HFF-Myc (cell line): ENCODE measurements at regions not wholly inside any gene's neighbourhood (a gene's known extent, or its start where the extent isn't known, plus 50 kb on each side); places are given as distances from the start of the nearest gene placed in this dataset.

Experiments used
- DNase-seq: peaks from one replicate; pipeline ENCODE4 v3.0.0-alpha.2; 2011; ENCODE audit warnings: low read depth; ENCODE audit errors: extremely low read depth
- H3K4me3 ChIP-seq: replicated peaks from 2 replicates; pipeline ENCODE4 v1.5.1; 2011; ENCODE audit warnings: low read depth, mild to moderate bottlenecking, control low read depth, low read length
- TF ChIP-seq, protein P1 (sequence below): IDR thresholded peaks from 2 replicates; pipeline ENCODE4 v1.5.1; 2012; ENCODE audit warnings: mild to moderate bottlenecking, low read depth, low read length, control low read depth; ENCODE audit errors: missing control alignments

- DNase-seq: no peak
- H3K4me3 ChIP-seq: no peak overlapping the region
- TF ChIP-seq, protein P1, sequence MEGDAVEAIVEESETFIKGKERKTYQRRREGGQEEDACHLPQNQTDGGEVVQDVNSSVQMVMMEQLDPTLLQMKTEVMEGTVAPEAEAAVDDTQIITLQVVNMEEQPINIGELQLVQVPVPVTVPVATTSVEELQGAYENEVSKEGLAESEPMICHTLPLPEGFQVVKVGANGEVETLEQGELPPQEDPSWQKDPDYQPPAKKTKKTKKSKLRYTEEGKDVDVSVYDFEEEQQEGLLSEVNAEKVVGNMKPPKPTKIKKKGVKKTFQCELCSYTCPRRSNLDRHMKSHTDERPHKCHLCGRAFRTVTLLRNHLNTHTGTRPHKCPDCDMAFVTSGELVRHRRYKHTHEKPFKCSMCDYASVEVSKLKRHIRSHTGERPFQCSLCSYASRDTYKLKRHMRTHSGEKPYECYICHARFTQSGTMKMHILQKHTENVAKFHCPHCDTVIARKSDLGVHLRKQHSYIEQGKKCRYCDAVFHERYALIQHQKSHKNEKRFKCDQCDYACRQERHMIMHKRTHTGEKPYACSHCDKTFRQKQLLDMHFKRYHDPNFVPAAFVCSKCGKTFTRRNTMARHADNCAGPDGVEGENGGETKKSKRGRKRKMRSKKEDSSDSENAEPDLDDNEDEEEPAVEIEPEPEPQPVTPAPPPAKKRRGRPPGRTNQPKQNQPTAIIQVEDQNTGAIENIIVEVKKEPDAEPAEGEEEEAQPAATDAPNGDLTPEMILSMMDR: no peak
These were observed 1383.0 kb upstream of the C9orf72 start for GRCh38 chr9:28956116-28956880.

DNA sequence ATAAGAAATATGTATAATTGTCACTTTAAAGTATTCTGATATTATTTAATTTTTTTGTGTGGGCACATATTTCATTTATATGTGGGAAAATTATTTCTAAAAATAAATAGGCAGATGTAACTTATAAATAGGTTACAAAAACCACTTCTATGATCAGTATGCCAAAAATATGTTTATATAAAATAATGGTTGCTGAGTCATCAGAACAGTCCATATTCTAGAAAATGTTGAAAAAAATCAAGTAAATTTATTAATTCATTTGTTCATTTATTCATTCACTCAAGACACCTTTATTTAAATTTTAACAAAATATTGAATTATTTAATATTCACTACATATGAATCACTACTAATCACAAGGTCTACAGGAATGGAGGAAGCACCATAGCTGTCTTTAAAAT, 1387.3 kb upstream of the C9orf72 start:
- no peak for DNase-seq
- no peak overlapping the region for H3K4me3 ChIP-seq
- TF ChIP-seq, protein P1: no peak

DNA sequence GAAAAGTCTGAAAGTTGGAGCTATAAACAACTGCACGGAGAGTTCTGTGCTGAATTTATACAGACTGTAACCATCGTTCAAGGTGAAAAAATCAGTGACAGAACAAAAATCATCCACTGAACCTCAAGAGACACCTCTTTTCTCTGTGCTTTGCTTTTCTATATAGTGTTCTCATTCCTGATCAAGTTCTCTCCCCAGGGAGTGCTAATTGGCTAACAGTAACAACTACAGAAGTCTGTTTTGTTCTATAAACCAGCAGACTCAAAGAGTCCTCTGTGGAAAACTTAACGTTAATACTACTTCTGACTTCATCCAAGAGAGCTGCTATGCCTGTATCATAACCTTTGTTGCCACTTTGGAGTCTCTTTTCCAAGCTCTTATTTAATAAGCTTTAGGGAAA, 1388.3 kb upstream of the C9orf72 start:
- TF ChIP-seq, protein P1: no peak
- H3K4me3 ChIP-seq: no peak overlapping the region
- DNase-seq: no peak

GRCh38 chr9:28967226-28967625, 1393.9 kb upstream of the C9orf72 start:
- TF ChIP-seq, protein P1: no peak
- H3K4me3 ChIP-seq: no peak overlapping the region
- no peak for DNase-seq

- no peak overlapping the region for H3K4me3 ChIP-seq
- TF ChIP-seq, protein P1: no peak
- no peak for DNase-seq
These were observed 1397.0 kb upstream of the C9orf72 start for GRCh38 chr9:28970241-28970654.

DNA sequence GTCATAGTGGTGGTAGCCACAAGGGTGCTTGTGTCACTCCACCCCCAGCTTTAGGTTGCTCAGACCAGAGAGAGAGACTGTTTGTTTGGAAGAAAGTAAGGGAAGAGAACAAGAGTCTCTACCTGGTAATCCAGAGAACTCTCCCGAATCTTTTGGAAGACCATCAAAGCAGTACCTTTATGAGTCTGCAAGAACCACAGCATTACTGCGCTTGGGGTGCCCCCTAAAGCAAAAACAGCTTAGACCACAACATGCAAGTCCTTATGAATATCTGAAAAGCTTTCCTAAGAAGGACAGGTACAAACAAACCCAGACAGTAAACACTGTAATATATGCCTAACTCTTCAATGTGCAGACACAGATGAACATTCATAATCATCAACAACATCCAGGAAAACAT, 1398.6 kb upstream of the C9orf72 start:
- DNase-seq: no peak
- H3K4me3 ChIP-seq: no peak overlapping the region
- TF ChIP-seq, protein P1: no peak

GRCh38 chr9:28976250-28976649, 1403.0 kb upstream of the C9orf72 start:
- no peak overlapping the region for H3K4me3 ChIP-seq
- DNase-seq: no peak
- TF ChIP-seq, protein P1: no peak
